ENCODE measurements at regions not wholly inside any gene's neighbourhood (a gene's known extent, or its start where the extent isn't known, plus 50 kb on each side); places are given as distances from the start of the nearest gene placed in this dataset.
A peak's percentile ranks its signal among the peaks of the same experiment; 100 is the strongest.

GRCh38 chr13:77979721-77980385, 61.2 kb upstream of the EDNRB start:
- Mint-ChIP-seq H3K4me3 (no peak overlapping the region), H3K4me1 (peaks cover 10% of the 10 kb centered on the region), H3K27me3 (ENCODE audit: insufficient read depth, low read depth, poor library complexity) (no peaks in the 10 kb centered on the region), H3K36me3 (ENCODE audit: low read depth) (peaks cover 19% of the 10 kb centered on the region), H3K9me3 (peaks cover 9% of the 10 kb centered on the region), H3K27ac (peak overlapping the region; percentile 80)
- no peaks in the 10 kb centered on the region for H3K79me2 ChIP-seq (replicated peaks; ENCODE audit: insufficient read depth)
- H3K9me2 ChIP-seq (ENCODE audit: insufficient read depth) = no peaks in the 10 kb centered on the region
- no peak for TF ChIP-seq EZH2 (IDR thresholded peaks at IDR 0.05; ENCODE audit: low read depth, unreplicated experiment)
- H3K4me1 ChIP-seq (ENCODE audit: insufficient read depth) = no peaks in the 10 kb centered on the region
- H3K27ac ChIP-seq (ENCODE audit: low read depth) = no peak overlapping the region
- DNase-seq (ENCODE audit: low spot score) (no peak), ATAC-seq (no peak)
- no peaks in the 10 kb centered on the region for H3K27me3 ChIP-seq (ENCODE audit: insufficient read depth)
- no peaks in the 10 kb centered on the region for H4K20me1 ChIP-seq (replicated peaks; ENCODE audit: insufficient read depth)
- H3F3A ChIP-seq (replicated peaks; ENCODE audit: low read depth) = no peaks in the 10 kb centered on the region
- H3K36me3 ChIP-seq (ENCODE audit: insufficient read depth) = no peaks in the 10 kb centered on the region
- H3K4me2 ChIP-seq = no peak overlapping the region
- H3K4me3 ChIP-seq = no peak overlapping the region
- H2AFZ ChIP-seq = 0 out of 2 replicates have a peak overlapping the region, but pooled peaks have one; percentile 35

DNA sequence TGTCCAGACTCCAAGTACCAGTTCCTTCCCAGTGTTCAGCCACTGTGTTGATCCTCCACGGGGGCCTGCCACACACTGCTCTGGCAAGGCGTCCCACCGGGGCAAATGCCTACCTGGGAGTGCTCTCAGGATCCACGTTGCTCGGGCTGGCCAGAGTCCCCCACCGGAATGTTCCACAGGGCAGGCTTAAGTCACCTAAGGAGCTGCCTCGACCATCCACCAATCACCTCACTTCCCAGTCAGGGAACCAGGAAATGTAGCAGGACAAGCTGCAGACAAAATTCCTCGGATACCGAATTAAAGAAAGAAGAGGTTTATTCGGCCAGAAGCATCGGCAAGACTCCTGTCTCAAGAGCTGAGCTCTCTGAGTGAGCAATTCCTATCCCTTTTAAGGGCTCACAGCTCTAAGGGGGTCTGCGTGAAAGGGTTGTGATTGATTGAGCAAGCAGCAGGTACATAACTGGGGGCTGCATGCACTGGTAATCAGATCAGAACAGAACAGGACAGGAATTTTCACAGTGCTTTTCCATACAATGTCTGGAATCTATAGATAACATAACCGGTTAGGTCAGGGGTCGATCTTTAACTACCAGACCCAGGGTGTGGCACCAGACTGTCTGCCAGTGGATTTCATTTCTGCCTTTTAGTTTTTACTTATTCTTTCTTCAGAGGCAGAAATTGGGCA, 56.9 kb upstream of the EDNRB start:
- Histone ChIP-seq H2AFZ (no peak overlapping the region), H3K27ac (ENCODE audit: low read depth) (no peak overlapping the region), H3F3A (replicated peaks; ENCODE audit: low read depth) (no peaks in the 10 kb centered on the region), H3K27me3 (ENCODE audit: insufficient read depth) (no peaks in the 10 kb centered on the region), H4K20me1 (replicated peaks; ENCODE audit: insufficient read depth) (no peaks in the 10 kb centered on the region), H3K4me1 (ENCODE audit: insufficient read depth) (no peaks in the 10 kb centered on the region), H3K9me2 (ENCODE audit: insufficient read depth) (no peaks in the 10 kb centered on the region), H3K4me3 (no peak overlapping the region), H3K4me2 (no peak overlapping the region), H3K36me3 (ENCODE audit: insufficient read depth) (no peaks in the 10 kb centered on the region; the same call in 1 of the 2 replicates), H3K79me2 (replicated peaks; ENCODE audit: insufficient read depth) (no peaks in the 10 kb centered on the region)
- peaks cover 6% of the 10 kb centered on the region for H3K4me1 Mint-ChIP-seq
- ATAC-seq (no peak), DNase-seq (ENCODE audit: low spot score) (no peak)
- peaks cover 26% of the 10 kb centered on the region for H3K9me3 Mint-ChIP-seq
- H3K27ac Mint-ChIP-seq = no peak overlapping the region
- H3K27me3 Mint-ChIP-seq (ENCODE audit: insufficient read depth, low read depth, poor library complexity) = no peaks in the 10 kb centered on the region
- no peak overlapping the region for H3K4me3 Mint-ChIP-seq
- H3K36me3 Mint-ChIP-seq (ENCODE audit: low read depth) = peaks cover 39% of the 10 kb centered on the region
- no peak for TF ChIP-seq POLR2AphosphoS5 (IDR thresholded peaks at IDR 0.05; ENCODE audit: low read depth)
- no peak for TF ChIP-seq CREB1 (CRISPR knock-in tag; IDR thresholded peaks at IDR 0.05; ENCODE audit: low read depth)
- TF ChIP-seq EZH2 (IDR thresholded peaks at IDR 0.05; ENCODE audit: low read depth, unreplicated experiment) = no peak
- no peak for TF ChIP-seq CTCF (conservative IDR thresholded peaks at IDR 0.05; ENCODE audit: low read depth in 2 of 2)
- TF ChIP-seq, protein P1, sequence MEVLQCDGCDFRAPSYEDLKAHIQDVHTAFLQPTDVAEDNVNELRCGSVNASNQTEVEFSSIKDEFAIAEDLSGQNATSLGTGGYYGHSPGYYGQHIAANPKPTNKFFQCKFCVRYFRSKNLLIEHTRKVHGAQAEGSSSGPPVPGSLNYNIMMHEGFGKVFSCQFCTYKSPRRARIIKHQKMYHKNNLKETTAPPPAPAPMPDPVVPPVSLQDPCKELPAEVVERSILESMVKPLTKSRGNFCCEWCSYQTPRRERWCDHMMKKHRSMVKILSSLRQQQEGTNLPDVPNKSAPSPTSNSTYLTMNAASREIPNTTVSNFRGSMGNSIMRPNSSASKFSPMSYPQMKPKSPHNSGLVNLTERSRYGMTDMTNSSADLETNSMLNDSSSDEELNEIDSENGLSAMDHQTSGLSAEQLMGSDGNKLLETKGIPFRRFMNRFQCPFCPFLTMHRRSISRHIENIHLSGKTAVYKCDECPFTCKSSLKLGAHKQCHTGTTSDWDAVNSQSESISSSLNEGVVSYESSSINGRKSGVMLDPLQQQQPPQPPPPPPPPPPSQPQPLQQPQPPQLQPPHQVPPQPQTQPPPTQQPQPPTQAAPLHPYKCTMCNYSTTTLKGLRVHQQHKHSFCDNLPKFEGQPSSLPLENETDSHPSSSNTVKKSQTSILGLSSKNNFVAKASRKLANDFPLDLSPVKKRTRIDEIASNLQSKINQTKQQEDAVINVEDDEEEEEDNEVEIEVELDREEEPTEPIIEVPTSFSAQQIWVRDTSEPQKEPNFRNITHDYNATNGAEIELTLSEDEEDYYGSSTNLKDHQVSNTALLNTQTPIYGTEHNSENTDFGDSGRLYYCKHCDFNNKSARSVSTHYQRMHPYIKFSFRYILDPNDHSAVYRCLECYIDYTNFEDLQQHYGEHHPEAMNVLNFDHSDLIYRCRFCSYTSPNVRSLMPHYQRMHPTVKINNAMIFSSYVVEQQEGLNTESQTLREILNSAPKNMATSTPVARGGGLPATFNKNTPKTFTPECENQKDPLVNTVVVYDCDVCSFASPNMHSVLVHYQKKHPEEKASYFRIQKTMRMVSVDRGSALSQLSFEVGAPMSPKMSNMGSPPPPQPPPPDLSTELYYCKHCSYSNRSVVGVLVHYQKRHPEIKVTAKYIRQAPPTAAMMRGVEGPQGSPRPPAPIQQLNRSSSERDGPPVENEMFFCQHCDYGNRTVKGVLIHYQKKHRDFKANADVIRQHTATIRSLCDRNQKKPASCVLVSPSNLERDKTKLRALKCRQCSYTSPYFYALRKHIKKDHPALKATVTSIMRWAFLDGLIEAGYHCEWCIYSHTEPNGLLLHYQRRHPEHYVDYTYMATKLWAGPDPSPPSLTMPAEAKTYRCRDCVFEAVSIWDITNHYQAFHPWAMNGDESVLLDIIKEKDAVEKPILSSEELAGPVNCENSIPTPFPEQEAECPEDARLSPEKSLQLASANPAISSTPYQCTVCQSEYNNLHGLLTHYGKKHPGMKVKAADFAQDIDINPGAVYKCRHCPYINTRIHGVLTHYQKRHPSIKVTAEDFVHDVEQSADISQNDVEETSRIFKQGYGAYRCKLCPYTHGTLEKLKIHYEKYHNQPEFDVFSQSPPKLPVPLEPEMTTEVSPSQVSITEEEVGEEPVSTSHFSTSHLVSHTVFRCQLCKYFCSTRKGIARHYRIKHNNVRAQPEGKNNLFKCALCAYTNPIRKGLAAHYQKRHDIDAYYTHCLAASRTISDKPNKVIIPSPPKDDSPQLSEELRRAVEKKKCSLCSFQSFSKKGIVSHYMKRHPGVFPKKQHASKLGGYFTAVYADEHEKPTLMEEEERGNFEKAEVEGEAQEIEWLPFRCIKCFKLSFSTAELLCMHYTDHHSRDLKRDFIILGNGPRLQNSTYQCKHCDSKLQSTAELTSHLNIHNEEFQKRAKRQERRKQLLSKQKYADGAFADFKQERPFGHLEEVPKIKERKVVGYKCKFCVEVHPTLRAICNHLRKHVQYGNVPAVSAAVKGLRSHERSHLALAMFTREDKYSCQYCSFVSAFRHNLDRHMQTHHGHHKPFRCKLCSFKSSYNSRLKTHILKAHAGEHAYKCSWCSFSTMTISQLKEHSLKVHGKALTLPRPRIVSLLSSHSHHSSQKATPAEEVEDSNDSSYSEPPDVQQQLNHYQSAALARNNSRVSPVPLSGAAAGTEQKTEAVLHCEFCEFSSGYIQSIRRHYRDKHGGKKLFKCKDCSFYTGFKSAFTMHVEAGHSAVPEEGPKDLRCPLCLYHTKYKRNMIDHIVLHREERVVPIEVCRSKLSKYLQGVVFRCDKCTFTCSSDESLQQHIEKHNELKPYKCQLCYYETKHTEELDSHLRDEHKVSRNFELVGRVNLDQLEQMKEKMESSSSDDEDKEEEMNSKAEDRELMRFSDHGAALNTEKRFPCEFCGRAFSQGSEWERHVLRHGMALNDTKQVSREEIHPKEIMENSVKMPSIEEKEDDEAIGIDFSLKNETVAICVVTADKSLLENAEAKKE (CRISPR knock-in tag; IDR thresholded peaks at IDR 0.05) = no peak
- no peak for TF ChIP-seq NANOG (IDR thresholded peaks at IDR 0.05; ENCODE audit: borderline replicate concordance)
- TF ChIP-seq ZNF114 (CRISPR knock-in tag; IDR thresholded peaks at IDR 0.05) = no peak
- TF ChIP-seq ZNF331 (CRISPR knock-in tag; IDR thresholded peaks at IDR 0.05; ENCODE audit: low read depth) = no peak
- no peak for TF ChIP-seq REST (IDR thresholded peaks at IDR 0.05; ENCODE audit: unreplicated experiment)

Measured in GM23338 (cell line).